T1000 (cell line): ENCODE measurements at regions not wholly inside any gene's neighbourhood (a gene's known extent, or its start where the extent isn't known, plus 50 kb on each side); places are given as distances from the start of the nearest gene placed in this dataset.

Source experiments
- DNase-seq: peaks from one replicate; lab custom pipeline; 2025; ENCODE audit warnings: mixed read lengths; lab: John Stamatoyannopoulos, UW

GRCh38 chr12:82040987-82041743 lies 282.0 kb upstream of the PPFIA2 start:
- DNase-seq: no peak

GRCh38 chr12:82034769-82035168 lies 275.6 kb upstream of the PPFIA2 start:
- DNase-seq: no peak

GRCh38 chr12:82029936-82030335 lies 270.8 kb upstream of the PPFIA2 start:
- DNase-seq: no peak

- DNase-seq: no peak
These were observed 269.6 kb upstream of the PPFIA2 start for GRCh38 chr12:82028772-82029171.

- no peak for DNase-seq
These were observed 268.5 kb upstream of the PPFIA2 start for GRCh38 chr12:82027612-82028011.

- DNase-seq: no peak
These were observed 266.3 kb upstream of the PPFIA2 start for GRCh38 chr12:82025462-82025861.

- no peak for DNase-seq
These were observed 260.4 kb upstream of the PPFIA2 start for GRCh38 chr12:82019533-82019932.

GRCh38 chr12:82015623-82016347 lies 256.6 kb upstream of the PPFIA2 start:
- no peak for DNase-seq

- no peak for DNase-seq
These were observed 253.0 kb upstream of the PPFIA2 start for GRCh38 chr12:82012176-82012575.

- DNase-seq: no peak
These were observed 250.4 kb upstream of the PPFIA2 start for GRCh38 chr12:82009524-82009923.

- no peak for DNase-seq
These were observed 249.1 kb upstream of the PPFIA2 start for GRCh38 chr12:82008251-82008650.

GRCh38 chr12:81998761-81999378 lies 239.7 kb upstream of the PPFIA2 start:
- peak; percentile 47 for DNase-seq

- no peak for DNase-seq
These were observed 233.3 kb upstream of the PPFIA2 start for GRCh38 chr12:81992461-81992860.

- DNase-seq: no peak
These were observed 232.7 kb upstream of the PPFIA2 start for GRCh38 chr12:81991868-81992267.

GRCh38 chr12:81988362-81988761 lies 229.2 kb upstream of the PPFIA2 start:
- no peak for DNase-seq

- DNase-seq: no peak
These were observed 228.2 kb upstream of the PPFIA2 start for GRCh38 chr12:81987371-81987770.

GRCh38 chr12:81976661-81977060 lies 217.5 kb upstream of the PPFIA2 start:
- no peak for DNase-seq

- DNase-seq: no peak
These were observed 215.6 kb upstream of the PPFIA2 start for GRCh38 chr12:81974762-81975161.

- DNase-seq: no peak
These were observed 209.3 kb upstream of the PPFIA2 start for GRCh38 chr12:81968421-81968820.

GRCh38 chr12:81963636-81964035 lies 204.5 kb upstream of the PPFIA2 start:
- DNase-seq: no peak

- DNase-seq: no peak
These were observed 203.9 kb upstream of the PPFIA2 start for GRCh38 chr12:81963026-81963425.

GRCh38 chr12:81962126-81962856 lies 203.1 kb upstream of the PPFIA2 start:
- no peak for DNase-seq
